ENCODE measurements at regions not wholly inside any gene's neighbourhood (a gene's known extent, or its start where the extent isn't known, plus 50 kb on each side); places are given as distances from the start of the nearest gene placed in this dataset.
A peak's percentile ranks its signal among the peaks of the same experiment; 100 is the strongest.
"Not testable (repeated sequence)": the region's sequence is repeated elsewhere in the genome, so short reads cannot be mapped to it uniquely, and the experiment has no call there.

DNA sequence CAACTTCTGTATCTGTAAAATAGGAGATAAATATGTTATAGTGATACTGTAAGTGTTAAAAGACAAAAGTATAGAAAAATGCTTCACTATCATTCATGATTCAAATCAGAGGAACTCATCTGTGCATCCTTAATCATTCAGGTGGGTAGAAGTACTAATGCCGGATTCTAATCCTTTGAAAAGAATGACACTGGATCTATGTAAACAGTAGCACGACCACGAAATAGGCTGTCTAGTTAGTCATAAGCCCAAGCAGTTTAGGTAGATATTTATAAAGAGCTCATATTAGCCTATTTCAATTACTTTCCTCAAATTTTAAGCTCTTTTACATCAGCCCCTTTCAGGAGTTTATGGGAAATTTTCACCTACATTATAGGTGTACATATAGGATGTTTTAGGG is 437.9 kb downstream of the SOX2 start:
- DNase-seq (ENCODE audit: low read depth), result no peak
- no peak overlapping the region for H3K4me3 ChIP-seq (ENCODE audit: low read depth, low read length)
- TF ChIP-seq, protein P1, sequence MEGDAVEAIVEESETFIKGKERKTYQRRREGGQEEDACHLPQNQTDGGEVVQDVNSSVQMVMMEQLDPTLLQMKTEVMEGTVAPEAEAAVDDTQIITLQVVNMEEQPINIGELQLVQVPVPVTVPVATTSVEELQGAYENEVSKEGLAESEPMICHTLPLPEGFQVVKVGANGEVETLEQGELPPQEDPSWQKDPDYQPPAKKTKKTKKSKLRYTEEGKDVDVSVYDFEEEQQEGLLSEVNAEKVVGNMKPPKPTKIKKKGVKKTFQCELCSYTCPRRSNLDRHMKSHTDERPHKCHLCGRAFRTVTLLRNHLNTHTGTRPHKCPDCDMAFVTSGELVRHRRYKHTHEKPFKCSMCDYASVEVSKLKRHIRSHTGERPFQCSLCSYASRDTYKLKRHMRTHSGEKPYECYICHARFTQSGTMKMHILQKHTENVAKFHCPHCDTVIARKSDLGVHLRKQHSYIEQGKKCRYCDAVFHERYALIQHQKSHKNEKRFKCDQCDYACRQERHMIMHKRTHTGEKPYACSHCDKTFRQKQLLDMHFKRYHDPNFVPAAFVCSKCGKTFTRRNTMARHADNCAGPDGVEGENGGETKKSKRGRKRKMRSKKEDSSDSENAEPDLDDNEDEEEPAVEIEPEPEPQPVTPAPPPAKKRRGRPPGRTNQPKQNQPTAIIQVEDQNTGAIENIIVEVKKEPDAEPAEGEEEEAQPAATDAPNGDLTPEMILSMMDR (conservative IDR thresholded peaks at IDR 0.05; ENCODE audit: low read depth, low read length), result no peak

DNA sequence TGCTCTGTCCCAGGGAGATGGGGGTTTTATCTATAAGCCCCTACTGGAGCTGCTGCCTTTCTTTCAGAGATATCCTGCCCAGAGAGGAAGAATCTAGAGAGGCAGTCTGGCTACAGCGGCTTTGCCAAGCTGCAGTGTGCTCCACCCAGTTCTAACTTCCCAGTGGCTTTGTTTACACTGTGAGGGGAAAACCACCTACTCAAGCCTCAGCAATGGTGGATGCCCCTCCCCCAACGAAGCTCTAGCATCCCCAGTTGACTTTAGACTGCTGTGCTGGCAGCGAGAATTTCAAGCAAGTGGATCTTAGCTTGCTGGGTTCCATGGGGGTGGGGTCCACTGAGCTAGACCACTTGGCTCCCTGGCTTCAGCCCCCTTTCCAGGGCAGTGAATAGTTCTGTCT is 444.6 kb downstream of the SOX2 start:
- not testable (repeated sequence) for DNase-seq (ENCODE audit: low read depth); H3K4me3 ChIP-seq (ENCODE audit: low read depth, low read length)

- peak; percentile 64 for DNase-seq (ENCODE audit: low read depth)
- TF ChIP-seq, protein P1 (conservative IDR thresholded peaks at IDR 0.05; ENCODE audit: low read depth, low read length), result no peak
- H3K4me3 ChIP-seq (ENCODE audit: low read depth, low read length), result no peak overlapping the region
Observed at GRCh38 chr3:182165234-182165633, 453.5 kb downstream of the SOX2 start.

- DNase-seq (ENCODE audit: low read depth), result no peak
- no peak overlapping the region for H3K4me3 ChIP-seq (ENCODE audit: low read depth, low read length)
- TF ChIP-seq, protein P1 (conservative IDR thresholded peaks at IDR 0.05; ENCODE audit: low read depth, low read length), result no peak
Observed at GRCh38 chr3:182172534-182172933, 460.8 kb downstream of the SOX2 start.

- TF ChIP-seq, protein P1 (conservative IDR thresholded peaks at IDR 0.05; ENCODE audit: low read depth, low read length), result no peak
- DNase-seq (ENCODE audit: low read depth), result no peak
- no peak overlapping the region for H3K4me3 ChIP-seq (ENCODE audit: low read depth, low read length)
Observed at GRCh38 chr3:182178488-182179200, 466.9 kb downstream of the SOX2 start.

GRCh38 chr3:182179631-182180030 is 467.9 kb downstream of the SOX2 start:
- DNase-seq (ENCODE audit: low read depth), result no peak
- no peak overlapping the region for H3K4me3 ChIP-seq (ENCODE audit: low read depth, low read length)
- TF ChIP-seq, protein P1 (conservative IDR thresholded peaks at IDR 0.05; ENCODE audit: low read depth, low read length), result no peak

DNA sequence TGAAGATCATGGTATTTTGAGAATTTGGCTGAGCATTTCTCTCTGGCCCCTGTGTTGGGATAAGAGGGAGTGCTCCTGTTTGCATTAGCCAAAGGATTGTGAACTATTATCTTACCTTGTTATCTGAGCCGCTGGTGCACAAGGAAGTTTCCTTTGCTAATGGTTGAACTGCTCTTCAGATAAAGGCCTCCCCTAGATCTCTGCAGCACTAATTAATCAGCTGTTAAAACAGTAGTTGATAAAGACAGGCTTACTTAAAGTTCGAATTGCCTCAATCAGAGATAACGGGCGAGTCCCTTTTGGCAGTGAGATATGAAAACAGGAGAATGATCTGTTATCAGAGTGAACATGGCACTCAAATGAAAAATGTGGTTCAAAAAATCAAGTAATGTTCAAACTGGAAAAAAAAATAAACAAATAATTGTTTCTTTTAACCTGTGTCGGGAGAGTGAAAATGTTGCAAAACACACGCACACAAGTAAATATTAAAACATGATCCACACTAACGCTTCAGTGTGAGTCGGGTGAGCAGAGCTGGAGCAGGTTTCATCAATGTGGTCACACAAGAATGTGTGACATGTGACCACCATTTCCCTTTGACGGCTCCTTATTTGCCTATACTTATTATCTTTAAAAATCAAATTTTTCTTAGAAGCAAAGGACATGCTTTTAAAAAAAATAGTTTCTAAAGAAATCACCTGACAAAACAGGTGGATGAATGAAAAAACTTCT is 469.1 kb downstream of the SOX2 start:
- no peak overlapping the region for H3K4me3 ChIP-seq (ENCODE audit: low read depth, low read length)
- DNase-seq (ENCODE audit: low read depth), result no peak
- TF ChIP-seq, protein P1 (conservative IDR thresholded peaks at IDR 0.05; ENCODE audit: low read depth, low read length), result no peak
